ENCODE measurements at regions not wholly inside any gene's neighbourhood (a gene's known extent, or its start where the extent isn't known, plus 50 kb on each side); places are given as distances from the start of the nearest gene placed in this dataset.
"Not testable (repeated sequence)": the region's sequence is repeated elsewhere in the genome, so short reads cannot be mapped to it uniquely, and the experiment has no call there.

- DNase-seq (ENCODE audit: low read depth in 4 of 4, low spot score in 2 of 4), result no peak
Measured at GRCh38 chr7:86049910-86050309, 593.8 kb upstream of the GRM3 start.

DNA sequence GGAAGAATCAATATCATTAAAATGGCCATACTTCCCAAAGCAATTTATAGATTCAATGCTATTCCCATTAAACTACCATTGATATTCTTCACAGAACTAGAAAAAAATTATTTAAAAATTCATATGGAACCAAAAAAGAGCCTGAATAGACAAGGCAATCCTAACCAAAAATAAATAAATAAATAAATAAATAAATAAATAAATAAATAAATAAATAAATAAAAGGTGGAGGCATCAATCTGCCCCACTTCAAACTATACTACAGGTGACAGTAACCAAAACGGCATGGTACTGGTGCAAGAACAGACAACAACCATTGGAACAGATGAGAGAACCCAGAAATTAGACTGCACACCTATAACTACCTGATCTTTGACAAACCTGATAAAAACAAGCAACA lies 598.5 kb upstream of the GRM3 start:
- DNase-seq (ENCODE audit: low read depth in 4 of 4, low spot score in 2 of 4), result not testable (repeated sequence)

GRCh38 chr7:86025807-86026206 lies 617.9 kb upstream of the GRM3 start:
- DNase-seq (ENCODE audit: low read depth in 4 of 4, low spot score in 2 of 4), result no peak

GRCh38 chr7:86013662-86014061 lies 630.0 kb upstream of the GRM3 start:
- DNase-seq (ENCODE audit: low read depth in 4 of 4, low spot score in 2 of 4), result no peak

DNA sequence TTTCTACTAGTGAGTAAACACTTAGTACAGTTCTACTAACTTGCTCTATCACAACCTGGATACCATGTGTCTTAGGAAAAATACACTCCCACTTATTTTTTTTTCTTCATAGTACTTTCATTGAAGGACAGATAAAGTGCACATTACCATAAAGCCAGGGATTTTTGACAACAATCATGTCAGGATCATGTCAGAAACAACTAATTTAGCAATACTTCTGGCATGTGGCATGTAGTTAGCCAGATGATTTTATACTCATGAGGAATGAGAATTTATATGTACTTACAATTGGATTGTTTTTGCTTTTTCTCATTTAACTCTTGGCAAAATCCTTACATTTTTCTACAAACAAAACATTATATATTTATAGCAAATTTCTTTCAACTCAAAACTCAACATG lies 630.7 kb upstream of the GRM3 start:
- DNase-seq (ENCODE audit: low read depth in 4 of 4, low spot score in 2 of 4), result no peak

- DNase-seq (ENCODE audit: low read depth in 4 of 4, low spot score in 2 of 4), result no peak
Measured at GRCh38 chr7:86008898-86009297, 634.8 kb upstream of the GRM3 start.

DNA sequence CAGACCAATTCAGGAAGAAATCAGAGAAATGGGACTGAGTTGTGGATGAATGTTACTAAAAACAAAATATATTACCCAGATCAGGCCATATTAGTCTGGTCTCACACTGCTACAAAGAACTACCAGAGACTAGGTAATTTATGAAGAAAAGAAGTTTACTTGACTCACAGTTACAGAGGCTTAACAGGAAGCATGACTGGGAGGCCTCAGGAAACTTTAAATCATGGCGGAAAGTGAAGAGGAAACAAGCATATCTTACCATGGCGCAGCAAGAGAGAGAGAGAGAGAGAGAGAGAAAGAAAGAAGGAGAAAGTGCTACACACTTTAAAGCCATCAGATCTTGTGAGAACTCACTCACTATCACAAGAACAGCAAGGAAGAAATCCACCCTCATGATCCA lies 636.8 kb upstream of the GRM3 start:
- DNase-seq (ENCODE audit: low read depth in 4 of 4, low spot score in 2 of 4), result no peak

DNA sequence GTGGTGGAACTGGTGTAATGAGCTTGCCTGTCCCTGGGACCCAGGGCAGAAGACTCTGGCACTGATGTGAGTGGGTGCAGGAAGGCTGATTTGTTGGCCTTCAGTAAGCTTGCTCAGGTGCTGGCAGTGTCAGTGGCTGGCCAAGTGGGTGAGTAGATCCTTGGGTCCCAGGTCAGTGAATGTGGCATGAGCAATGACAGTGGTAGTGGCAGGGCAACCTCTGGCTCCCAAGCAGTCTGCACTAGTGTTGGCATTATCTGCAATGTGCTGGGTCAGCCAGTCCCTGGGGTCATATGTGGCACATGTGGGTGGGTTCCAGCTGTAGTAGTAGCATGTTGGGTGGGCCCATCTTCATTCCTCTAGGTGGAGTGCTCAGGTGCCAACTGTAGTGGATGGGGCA lies 640.9 kb upstream of the GRM3 start:
- no peak for DNase-seq (ENCODE audit: low read depth in 4 of 4, low spot score in 2 of 4)

- DNase-seq (ENCODE audit: low read depth in 4 of 4, low spot score in 2 of 4), result no peak
Measured at GRCh38 chr7:85997515-85997914, 646.2 kb upstream of the GRM3 start.

- no peak for DNase-seq (ENCODE audit: low read depth in 4 of 4, low spot score in 2 of 4)
Measured at GRCh38 chr7:85995101-85995500, 648.6 kb upstream of the GRM3 start.

GRCh38 chr7:85980740-85981139 lies 663.0 kb upstream of the GRM3 start:
- no peak for DNase-seq (ENCODE audit: low read depth in 4 of 4, low spot score in 2 of 4)

- DNase-seq (ENCODE audit: low read depth in 4 of 4, low spot score in 2 of 4), result no peak
Measured at GRCh38 chr7:85974176-85974575, 669.5 kb upstream of the GRM3 start.

- DNase-seq (ENCODE audit: low read depth in 4 of 4, low spot score in 2 of 4), result no peak
Measured at GRCh38 chr7:85972504-85973141, 671.1 kb upstream of the GRM3 start.

- DNase-seq (ENCODE audit: low read depth in 4 of 4, low spot score in 2 of 4), result no peak
Measured at GRCh38 chr7:85954961-85955360, 688.7 kb upstream of the GRM3 start.

- no peak for DNase-seq (ENCODE audit: low read depth in 4 of 4, low spot score in 2 of 4)
Measured at GRCh38 chr7:85950871-85951270, 692.8 kb upstream of the GRM3 start.

- DNase-seq (ENCODE audit: low read depth in 4 of 4, low spot score in 2 of 4), result no peak
Measured at GRCh38 chr7:85950418-85950817, 693.3 kb upstream of the GRM3 start.

DNA sequence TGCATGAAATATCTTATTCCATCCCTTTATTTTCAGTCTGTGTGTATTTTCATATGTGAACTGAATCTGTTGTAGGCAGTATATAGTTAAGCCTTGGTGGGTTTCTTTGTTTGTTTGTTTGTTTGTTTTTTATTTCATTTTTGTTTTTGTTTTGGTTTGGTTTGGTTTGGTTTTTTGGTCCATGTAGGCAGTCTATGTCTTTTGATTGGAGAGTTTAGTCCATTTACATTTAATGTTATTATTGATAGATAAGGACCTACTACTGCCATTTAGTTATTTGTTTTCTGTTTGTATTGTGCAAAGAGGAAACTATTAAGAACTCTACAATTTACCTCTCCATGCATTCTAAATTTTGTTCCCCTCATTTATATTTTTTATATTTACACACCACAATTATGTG lies 695.9 kb upstream of the GRM3 start:
- no peak for DNase-seq (ENCODE audit: low read depth in 4 of 4, low spot score in 2 of 4)

- DNase-seq (ENCODE audit: low read depth in 4 of 4, low spot score in 2 of 4), result no peak
Measured at GRCh38 chr7:85940798-85941197, 702.9 kb upstream of the GRM3 start.

GRCh38 chr7:85931919-85932318 lies 711.8 kb upstream of the GRM3 start:
- no peak for DNase-seq (ENCODE audit: low read depth in 4 of 4, low spot score in 2 of 4)

- no peak for DNase-seq (ENCODE audit: low read depth in 4 of 4, low spot score in 2 of 4)
Measured at GRCh38 chr7:85928500-85928899, 715.2 kb upstream of the GRM3 start.

DNA sequence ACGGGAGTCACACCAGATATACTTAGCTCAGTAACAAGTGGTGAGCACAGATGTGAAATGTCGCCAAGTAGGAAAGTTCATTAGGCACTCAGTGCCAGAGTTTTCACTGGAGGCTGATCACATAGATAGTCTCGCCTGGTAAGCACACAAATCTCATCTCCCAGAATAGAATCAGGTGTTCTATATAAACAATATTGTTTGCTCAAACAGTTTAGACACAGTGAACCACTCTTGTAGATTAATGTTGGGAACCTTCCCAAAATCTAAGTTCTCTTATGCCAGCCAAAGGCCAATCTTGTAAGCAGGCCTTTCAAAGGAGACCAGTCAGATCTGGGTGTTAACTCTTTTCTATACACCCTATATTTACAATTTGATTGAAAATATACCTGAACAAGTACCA lies 716.5 kb upstream of the GRM3 start:
- no peak for DNase-seq (ENCODE audit: low read depth in 4 of 4, low spot score in 2 of 4)

GRCh38 chr7:85924062-85924461 lies 719.6 kb upstream of the GRM3 start:
- no peak for DNase-seq (ENCODE audit: low read depth in 4 of 4, low spot score in 2 of 4)

DNA sequence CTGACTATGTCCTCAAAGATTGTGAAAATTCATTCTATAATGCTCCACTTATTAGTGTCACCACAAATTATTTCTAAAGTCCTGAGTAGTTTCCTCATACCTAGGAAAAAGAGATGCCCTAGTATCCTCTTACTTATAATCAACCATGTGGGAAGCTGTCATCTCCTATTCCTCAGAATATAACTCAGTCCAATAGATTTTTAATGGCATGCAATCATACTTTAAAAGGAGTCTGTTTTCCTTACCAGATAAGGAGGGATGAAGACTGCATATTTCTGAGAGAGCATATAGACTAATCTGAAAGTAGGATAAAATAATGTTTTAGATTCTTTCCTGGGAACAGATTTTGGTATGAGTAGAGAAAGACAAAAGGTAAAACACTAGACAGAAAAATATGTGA lies 727.7 kb upstream of the GRM3 start:
- no peak for DNase-seq (ENCODE audit: low read depth in 4 of 4, low spot score in 2 of 4)
